GM18505 (cell line): ENCODE measurements at regions not wholly inside any gene's neighbourhood (a gene's known extent, or its start where the extent isn't known, plus 50 kb on each side); places are given as distances from the start of the nearest gene placed in this dataset.

Experiments used
- ATAC-seq: cut with Tn5 transposase; IDR thresholded peaks from one replicate; pipeline ENCODE4 v1.9.1; 2021; ENCODE audit not compliant: unreplicated experiment
- POLR2A ChIP-seq: IDR thresholded peaks from 4 replicates; pipeline ENCODE4 v1.6.1; 2011; ENCODE audit warnings: borderline replicate concordance; ENCODE audit not compliant: insufficient read depth, insufficient read length; ENCODE audit errors: extremely low read depth

DNA sequence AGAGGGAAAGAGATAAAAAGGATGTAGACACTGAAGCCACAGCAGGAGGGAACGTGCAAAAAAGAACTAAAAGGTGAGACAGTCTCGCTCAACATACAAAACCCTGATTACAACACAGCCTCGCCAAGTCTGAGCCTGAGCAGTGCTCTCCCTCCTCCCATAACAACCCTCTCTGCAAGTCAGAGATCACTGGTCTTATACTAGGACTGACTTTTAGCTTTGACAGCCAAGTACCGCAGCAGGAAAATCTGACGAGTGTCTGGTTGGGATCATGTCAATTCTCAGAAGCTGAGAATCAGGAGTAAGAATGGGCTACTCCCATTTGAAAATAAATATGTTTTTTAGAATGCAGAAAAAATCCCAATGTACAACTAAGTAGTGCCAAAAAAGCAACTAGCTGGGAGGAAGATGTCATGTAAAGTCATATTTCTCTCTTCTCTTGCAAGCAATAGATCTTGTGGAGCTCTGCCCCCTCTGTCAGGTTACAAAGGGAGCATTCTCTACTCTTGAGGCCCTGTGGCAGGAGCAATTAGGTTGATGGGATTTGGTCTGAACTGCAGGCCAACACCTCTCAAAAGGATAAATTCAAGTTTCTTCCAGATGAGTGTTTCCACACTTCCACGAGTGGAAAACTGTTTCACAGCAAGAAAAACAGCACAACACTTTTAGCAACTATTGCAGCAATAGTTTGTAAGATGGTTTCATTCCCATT is 118.9 kb upstream of the COL21A1 start:
- ATAC-seq = no peak
- TF ChIP-seq POLR2A = no peak

DNA sequence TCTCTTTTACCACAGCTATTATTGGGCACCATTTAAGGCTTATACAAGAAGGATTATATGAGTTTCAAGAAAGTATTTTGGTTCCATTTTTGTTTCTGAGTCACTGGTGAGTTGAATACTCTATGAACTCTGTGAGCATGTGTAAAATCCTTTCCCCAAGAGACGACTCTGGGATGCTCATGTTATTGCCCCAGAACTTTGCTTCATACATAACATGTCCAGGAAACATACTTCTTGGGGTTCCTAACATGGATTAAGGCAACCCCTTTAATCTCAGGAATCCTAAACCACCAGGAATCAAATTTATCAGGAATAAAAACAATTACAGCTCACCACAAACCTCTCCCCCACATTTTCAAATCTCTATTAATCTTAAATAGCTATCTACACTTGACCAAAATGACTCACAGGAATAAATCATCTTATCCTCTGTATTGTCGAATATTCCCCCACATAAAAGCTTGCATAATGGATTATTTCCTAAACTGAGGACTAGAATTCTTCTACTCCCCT is 117.5 kb upstream of the COL21A1 start:
- no peak for TF ChIP-seq POLR2A
- no peak for ATAC-seq

DNA sequence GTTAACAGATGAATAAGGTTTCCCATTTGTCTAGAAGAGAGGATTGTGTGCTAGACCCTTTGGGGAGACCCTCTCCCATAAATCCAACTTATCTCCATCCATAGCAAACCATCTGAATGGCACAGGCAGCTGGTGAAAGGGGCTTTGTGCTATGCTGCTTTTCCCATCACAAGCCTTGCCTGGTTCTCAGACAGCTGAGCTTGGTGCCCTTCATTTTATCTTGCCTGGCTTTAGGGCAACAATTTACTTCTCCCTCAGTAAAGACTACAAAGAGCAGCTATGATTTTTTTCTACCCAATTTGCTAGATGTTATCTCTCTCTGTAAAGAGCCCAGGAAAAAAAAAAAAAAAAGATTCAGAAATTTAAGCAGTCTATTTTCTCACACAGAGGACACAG is 117.0 kb upstream of the COL21A1 start:
- no peak for ATAC-seq
- TF ChIP-seq POLR2A = no peak

DNA sequence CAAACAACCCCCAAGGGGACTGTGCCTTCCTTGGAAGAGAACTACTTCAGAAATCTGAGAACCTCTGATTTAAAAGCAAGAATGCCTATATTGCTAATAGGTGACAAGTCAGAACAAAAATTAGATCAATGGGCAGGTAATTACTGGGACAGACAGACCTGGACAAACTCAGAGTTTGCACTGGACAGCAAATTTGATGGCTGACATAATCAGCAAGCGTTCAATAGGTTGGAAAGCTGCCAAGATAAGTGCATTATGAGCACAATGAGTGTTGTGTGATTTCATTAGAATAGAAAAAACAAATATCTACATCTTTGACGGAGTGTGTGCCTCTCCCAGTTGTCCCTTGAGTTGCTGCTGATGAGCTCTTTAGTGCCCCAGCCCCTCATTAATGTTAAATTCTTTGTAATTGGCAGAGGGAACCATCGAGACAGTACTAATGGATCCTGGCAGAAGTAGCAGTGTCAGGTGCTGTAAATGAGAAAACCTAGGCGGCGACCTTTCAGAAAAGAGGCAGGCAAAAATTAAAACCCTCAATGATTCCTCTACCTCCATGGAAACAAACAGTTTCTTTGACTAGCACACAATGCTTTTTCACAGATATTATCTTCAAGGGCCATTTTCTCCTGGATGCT is 116.5 kb upstream of the COL21A1 start:
- ATAC-seq = no peak
- no peak for TF ChIP-seq POLR2A

DNA sequence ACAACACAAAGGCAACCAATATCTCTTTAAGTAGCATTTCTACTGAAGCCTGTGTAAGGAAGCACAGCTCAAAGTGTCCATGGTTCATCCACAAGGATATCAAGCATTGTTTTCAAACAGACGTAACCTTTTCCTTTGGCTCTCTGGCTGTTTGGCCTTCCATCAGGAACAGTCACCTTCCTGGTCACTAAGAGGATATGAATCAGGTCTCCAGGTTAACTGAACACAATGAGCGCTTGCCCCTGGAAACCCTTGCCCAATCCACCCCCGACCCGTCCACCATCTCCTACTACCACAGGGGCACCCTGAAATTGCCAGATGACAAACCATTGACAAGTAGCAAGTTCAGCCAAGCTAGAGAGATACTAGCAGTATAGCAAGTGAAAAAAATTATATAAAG is 114.4 kb upstream of the COL21A1 start:
- no peak for TF ChIP-seq POLR2A
- no peak for ATAC-seq

DNA sequence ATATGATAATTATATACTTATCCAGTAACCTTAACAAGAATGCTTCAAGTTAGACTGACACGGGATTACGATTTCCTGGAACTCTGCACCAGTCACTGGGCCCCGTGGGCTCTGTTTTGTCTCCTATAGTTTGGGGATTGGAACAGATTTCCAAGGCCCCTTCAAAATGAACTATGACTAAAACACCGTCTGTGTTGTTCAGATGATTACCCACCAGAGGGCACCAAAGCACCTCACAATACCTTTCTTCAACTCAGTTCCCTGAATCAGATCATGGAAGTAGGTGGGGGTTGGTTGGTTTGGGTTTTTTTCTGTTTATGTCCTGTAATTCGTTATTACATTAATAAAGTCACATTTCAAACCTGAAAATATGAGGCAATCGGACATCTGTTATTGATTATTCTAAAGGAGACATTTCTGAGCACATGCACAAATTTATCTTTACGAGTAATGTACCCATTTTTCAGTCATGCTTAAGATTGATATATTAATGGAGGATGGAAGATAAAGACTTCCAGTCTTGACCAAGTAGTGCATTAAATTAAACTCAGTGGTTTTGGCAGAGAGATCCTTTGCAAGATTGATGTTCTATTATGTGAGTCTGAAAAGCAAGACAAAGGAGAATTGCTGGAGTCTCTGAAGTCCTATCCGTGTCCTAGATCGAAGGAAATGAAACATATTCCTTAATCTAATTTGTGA is 112.0 kb upstream of the COL21A1 start:
- ATAC-seq = peak; percentile 68
- TF ChIP-seq POLR2A = no peak

DNA sequence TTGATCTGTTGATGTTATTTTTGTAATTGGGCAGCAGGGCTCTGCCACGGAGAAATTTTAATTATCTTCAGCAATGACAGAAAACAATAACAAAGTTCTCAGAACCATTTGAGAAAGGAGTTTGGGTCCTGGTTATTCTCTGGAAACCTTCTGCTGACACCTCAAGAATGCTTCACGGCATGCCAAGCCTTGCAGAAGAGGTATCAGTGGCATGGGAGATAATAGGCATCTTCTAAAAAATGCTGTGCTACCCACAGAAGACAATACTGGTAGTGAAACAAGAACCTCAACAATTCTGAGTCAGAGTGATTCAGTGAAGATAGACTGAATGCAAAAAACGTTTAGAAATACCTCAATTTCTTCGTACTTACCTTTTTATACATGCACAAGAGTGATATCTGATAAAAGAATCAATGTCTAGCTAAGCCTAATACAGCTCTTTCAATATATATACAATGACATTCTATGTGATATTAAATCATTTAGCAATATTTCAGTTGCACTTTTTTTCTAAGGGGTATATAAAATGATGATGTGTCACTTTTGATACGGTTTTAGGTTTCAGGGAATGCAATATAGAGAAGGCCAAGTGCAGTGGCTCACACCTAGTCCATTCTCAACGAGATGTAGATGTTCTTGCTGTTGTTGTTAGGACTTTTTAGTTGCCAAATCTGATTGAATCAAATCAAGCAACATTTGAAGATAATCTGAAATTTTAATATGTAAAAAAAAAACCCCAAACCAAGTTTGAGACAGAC is 110.4 kb upstream of the COL21A1 start:
- TF ChIP-seq POLR2A = no peak
- no peak for ATAC-seq

DNA sequence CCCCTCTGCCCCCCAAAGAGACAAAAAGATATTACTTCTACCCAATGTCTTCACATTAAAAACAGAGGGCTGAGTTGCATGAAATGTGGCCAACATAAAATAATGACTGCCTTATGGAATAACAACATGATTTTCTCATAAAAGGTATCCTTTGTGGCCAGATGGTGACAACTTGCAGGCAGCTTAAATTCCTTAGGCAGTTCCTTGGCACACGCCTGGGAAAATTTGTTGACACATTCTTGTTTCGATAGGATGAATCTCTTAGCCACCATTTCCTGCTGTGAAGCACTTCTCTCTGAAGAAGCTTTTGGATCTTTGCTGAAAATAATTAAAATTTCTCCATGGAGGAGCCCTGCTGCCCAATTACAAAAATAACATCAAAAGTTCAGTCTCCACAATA is 109.0 kb upstream of the COL21A1 start:
- no peak for ATAC-seq
- no peak for TF ChIP-seq POLR2A

DNA sequence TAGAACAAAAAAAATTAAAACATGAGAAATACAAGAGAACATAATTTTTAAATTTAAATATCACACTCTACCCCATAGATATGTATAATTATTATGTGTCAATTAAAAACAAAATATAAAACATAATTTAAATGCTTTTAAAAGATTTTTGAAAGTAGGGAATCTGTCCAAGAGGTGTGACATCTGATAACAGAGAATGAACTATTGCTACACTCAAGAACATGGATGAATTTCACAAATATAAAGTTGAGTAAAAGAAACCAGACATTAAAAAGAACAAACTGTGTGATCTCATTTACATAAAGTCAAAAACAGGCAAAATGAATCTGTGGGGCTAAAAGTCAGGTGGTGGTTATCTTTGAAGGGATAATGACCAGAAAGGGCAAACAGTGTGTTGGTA is 106.5 kb upstream of the COL21A1 start:
- ATAC-seq = no peak
- no peak for TF ChIP-seq POLR2A

DNA sequence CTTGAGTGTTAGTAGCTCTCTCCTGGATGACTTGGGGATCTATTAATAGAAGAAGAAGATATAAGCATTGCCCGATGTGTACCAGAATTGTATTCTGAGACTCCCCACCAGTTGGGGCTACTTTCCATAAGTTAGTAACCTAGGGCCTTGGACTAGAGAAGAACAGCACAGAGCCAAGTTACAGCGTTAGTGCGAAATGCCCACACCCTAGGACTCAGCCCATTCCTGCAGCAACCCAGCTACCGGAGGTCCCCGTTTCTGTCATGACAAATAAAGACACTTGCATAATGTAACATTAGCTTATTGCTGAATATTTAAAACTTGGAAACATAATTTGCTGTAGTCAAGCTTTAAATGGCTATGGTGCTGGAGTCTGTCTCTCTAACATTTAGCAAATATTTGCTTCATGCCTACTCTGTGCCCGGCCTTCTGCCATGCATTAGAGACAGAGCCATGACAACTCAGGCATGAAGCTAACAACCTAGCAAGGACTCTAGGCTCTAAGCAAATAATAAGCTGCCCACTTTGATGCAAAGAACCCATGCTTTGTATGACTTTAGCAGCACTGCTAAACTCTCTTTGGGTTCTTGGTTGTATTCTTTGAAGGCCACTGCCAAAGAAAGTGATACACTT is 103.4 kb upstream of the COL21A1 start:
- ATAC-seq = no peak
- TF ChIP-seq POLR2A = no peak

DNA sequence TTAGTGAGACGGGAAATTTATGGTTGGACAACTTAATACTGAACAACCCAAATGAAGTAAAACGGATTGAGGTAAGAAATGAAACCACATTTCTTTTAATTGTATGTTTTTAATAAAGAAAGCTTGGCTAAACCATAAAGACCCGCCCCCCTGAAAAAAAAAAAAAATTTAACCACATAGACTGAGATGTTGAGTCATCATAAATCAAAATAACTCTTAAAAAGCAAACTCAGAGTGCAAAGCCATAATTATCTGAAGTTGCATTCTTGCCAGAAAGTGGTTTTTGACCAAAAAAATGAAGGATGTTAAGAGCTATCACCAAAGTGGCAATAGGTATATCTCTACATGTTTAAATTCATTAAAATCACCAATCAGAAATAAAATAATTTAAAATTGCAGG is 101.8 kb upstream of the COL21A1 start:
- no peak for TF ChIP-seq POLR2A

DNA sequence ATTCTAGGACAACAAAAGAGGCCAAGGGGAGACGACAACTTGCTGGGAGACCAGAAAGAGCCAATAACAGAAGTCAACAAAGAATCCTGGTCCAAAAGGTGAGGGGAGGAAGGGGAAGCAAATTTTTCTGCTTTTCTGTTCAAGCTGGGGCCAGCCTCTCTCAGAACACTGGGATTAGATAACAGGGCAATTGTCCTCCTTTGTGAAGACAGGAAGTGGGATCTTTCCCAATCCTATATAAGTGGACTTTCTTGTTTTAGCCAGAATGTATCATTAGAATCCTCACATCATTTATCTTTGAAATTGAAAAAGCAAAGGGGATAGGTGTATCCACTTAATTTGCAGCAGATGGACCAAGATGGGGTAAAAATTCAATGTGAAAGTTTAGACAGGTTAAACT is 101.2 kb upstream of the COL21A1 start:
- no peak for TF ChIP-seq POLR2A
- no peak for ATAC-seq

More for the DNA sequence above, 101.8 kb upstream of the COL21A1 start:
- ATAC-seq = no peak

DNA sequence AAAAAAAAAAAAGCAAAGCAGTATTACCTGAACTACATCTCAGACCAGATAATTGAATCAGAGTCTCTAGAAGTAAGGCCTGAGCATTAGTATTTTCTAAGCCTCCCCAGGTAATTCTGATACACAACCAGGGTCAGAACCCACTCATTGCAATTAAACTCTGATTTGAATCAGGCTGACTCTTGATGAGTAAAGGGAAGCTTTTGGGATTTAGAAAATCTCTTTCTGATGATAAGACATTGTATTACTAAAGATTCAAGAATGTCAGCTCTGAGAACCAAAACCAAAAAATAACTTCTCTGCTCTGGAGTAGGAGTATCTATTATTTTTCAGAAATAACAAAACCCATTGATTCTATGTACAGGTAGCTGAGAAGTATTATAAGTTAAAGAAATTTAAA is 100.1 kb upstream of the COL21A1 start:
- ATAC-seq = no peak
- TF ChIP-seq POLR2A = no peak
